DMS53 treated with DMSO at 0.1 percent for 48 hours (cell line): ENCODE measurements at regions not wholly inside any gene's neighbourhood (a gene's known extent, or its start where the extent isn't known, plus 50 kb on each side); places are given as distances from the start of the nearest gene placed in this dataset.
A peak's percentile ranks its signal among the peaks of the same experiment; 100 is the strongest.

ENCODE experiments used
- DNase-seq: peaks from one replicate; lab custom pipeline; 2025; ENCODE audit not compliant: unreplicated experiment; lab: John Stamatoyannopoulos, UW

- peak; percentile 63 for DNase-seq
These were observed 245.3 kb downstream of the TBXT start for GRCh38 chr6:165922309-165922794.

- DNase-seq: no peak
These were observed 246.6 kb downstream of the TBXT start for GRCh38 chr6:165920896-165921671.

GRCh38 chr6:165917576-165917975 lies 250.1 kb downstream of the TBXT start:
- no peak for DNase-seq

GRCh38 chr6:165915022-165915770 lies 252.2 kb upstream of the PDE10A start:
- no peak for DNase-seq

GRCh38 chr6:165913676-165914570 lies 250.9 kb upstream of the PDE10A start:
- DNase-seq: no peak

GRCh38 chr6:165910184-165910966 lies 247.3 kb upstream of the PDE10A start:
- DNase-seq: no peak

GRCh38 chr6:165906736-165907135 lies 243.7 kb upstream of the PDE10A start:
- no peak for DNase-seq

GRCh38 chr6:165905744-165906143 lies 242.7 kb upstream of the PDE10A start:
- no peak for DNase-seq

- no peak for DNase-seq
These were observed 237.9 kb upstream of the PDE10A start for GRCh38 chr6:165900970-165901369.

GRCh38 chr6:165899611-165900010 lies 236.6 kb upstream of the PDE10A start:
- no peak for DNase-seq

- peak; percentile 49 for DNase-seq
These were observed 232.6 kb upstream of the PDE10A start for GRCh38 chr6:165895421-165896165.

- DNase-seq: no peak
These were observed 231.3 kb upstream of the PDE10A start for GRCh38 chr6:165894171-165894825.

- no peak for DNase-seq
These were observed 230.4 kb upstream of the PDE10A start for GRCh38 chr6:165893431-165893830.

GRCh38 chr6:165891320-165891719 lies 228.3 kb upstream of the PDE10A start:
- DNase-seq: no peak

GRCh38 chr6:165890404-165890735 lies 227.3 kb upstream of the PDE10A start:
- no peak for DNase-seq

GRCh38 chr6:165889636-165890403 lies 226.8 kb upstream of the PDE10A start:
- no peak for DNase-seq

GRCh38 chr6:165886169-165886568 lies 223.1 kb upstream of the PDE10A start:
- DNase-seq: no peak
